Epidermal melanocyte (primary cell): ENCODE measurements at regions not wholly inside any gene's neighbourhood (a gene's known extent, or its start where the extent isn't known, plus 50 kb on each side); places are given as distances from the start of the nearest gene placed in this dataset.
"Not testable (repeated sequence)": the region's sequence is repeated elsewhere in the genome, so short reads cannot be mapped to it uniquely, and the experiment has no call there.

Experiments
- DNase-seq: peaks from one replicate; pipeline ENCODE4 v3.0.0; 2011; ENCODE audit warnings: low spot score; ENCODE audit not compliant: insufficient read length

DNA sequence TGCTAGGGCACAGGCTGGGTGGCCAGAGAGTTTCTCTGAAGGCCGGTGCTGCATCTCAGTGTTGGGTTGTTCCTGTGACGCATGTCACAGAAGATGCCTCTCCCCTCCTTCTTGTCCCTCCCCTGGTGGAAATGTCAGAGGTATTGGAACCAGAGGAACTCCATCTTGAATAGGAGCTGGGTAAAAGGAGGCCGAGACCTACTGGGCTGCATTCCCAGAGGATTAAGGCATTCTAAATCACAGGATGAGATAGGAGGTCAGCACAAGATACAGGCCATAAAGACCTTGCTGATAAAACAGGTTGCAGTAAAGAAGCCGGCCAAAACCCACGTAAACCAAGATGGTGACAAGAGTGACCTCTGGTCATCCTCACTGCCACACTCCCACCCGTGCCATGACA is 50.3 kb upstream of the AGAP1 start:
- not testable (repeated sequence) for DNase-seq
